KMS-11 (cell line): ENCODE measurements at regions not wholly inside any gene's neighbourhood (a gene's known extent, or its start where the extent isn't known, plus 50 kb on each side); places are given as distances from the start of the nearest gene placed in this dataset.

Experiments
- H2AFZ ChIP-seq: fragments of 200-600 bp; sonication (generic); 2 replicates; pipeline ENCODE4 v1.6.1; 2016; ENCODE audit warnings: antibody characterized with exemption, mixed run types, low read depth
- H3K27ac ChIP-seq: fragments of 200-600 bp; sonication (generic); 2 replicates; pipeline ENCODE4 v1.6.1; 2016; ENCODE audit warnings: mild to moderate bottlenecking, mixed run types
- H3K27me3 ChIP-seq: fragments of 200-600 bp; sonication (generic); 2 replicates; pipeline ENCODE4 v1.6.1; 2017; ENCODE audit warnings: mild to moderate bottlenecking, low read depth, mixed run types, moderate library complexity; ENCODE audit not compliant: insufficient read depth
- H3K36me3 ChIP-seq: fragments of 200-600 bp; sonication (generic); 2 replicates; pipeline ENCODE4 v1.6.1; 2017; ENCODE audit warnings: mild to moderate bottlenecking, mixed run types; ENCODE audit not compliant: insufficient read depth
- H3K4me1 ChIP-seq: fragments of 200-600 bp; sonication (generic); 2 replicates; pipeline ENCODE4 v1.6.1; 2016; ENCODE audit warnings: mild to moderate bottlenecking, low read depth, mixed run types; ENCODE audit not compliant: poor library complexity, severe bottlenecking
- H3K4me2 ChIP-seq: fragments of 200-600 bp; sonication (generic); 2 replicates; pipeline ENCODE4 v1.7.0; 2016; ENCODE audit warnings: mild to moderate bottlenecking, mixed run types
- H3K4me3 ChIP-seq: fragments of 200-600 bp; sonication (generic); IDR thresholded peaks from 2 replicates; pipeline ENCODE4 v1.6.1; 2017; ENCODE audit warnings: low read depth, low read length, mixed read lengths; ENCODE audit not compliant: insufficient read depth
- H3K79me2 ChIP-seq: fragments of 200-600 bp; sonication (generic); 2 replicates; pipeline ENCODE4 v1.6.1; 2016; ENCODE audit warnings: low read depth, mixed run types; ENCODE audit not compliant: insufficient read depth
- H3K9ac ChIP-seq: fragments of 200-600 bp; sonication (generic); 2 replicates; pipeline ENCODE4 v1.6.1; 2016; ENCODE audit warnings: mild to moderate bottlenecking, mixed run types
- H4K20me1 ChIP-seq: fragments of 200-600 bp; sonication (generic); 2 replicates; pipeline ENCODE4 v1.6.1; 2016; ENCODE audit warnings: mild to moderate bottlenecking, mixed run types; ENCODE audit not compliant: insufficient read depth
- TF ChIP-seq, protein P1 (sequence below): fragments of 200-600 bp; sonication (generic); conservative IDR thresholded peaks from 2 replicates; pipeline ENCODE4 v1.6.1; 2017; ENCODE audit warnings: low read depth, mild to moderate bottlenecking, antibody characterized with exemption, low read length, moderate library complexity, mixed read lengths

- TF ChIP-seq, protein P1, sequence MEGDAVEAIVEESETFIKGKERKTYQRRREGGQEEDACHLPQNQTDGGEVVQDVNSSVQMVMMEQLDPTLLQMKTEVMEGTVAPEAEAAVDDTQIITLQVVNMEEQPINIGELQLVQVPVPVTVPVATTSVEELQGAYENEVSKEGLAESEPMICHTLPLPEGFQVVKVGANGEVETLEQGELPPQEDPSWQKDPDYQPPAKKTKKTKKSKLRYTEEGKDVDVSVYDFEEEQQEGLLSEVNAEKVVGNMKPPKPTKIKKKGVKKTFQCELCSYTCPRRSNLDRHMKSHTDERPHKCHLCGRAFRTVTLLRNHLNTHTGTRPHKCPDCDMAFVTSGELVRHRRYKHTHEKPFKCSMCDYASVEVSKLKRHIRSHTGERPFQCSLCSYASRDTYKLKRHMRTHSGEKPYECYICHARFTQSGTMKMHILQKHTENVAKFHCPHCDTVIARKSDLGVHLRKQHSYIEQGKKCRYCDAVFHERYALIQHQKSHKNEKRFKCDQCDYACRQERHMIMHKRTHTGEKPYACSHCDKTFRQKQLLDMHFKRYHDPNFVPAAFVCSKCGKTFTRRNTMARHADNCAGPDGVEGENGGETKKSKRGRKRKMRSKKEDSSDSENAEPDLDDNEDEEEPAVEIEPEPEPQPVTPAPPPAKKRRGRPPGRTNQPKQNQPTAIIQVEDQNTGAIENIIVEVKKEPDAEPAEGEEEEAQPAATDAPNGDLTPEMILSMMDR, result no peak
- H3K4me2 ChIP-seq, result no peak overlapping the region
- no peaks in the 10 kb centered on the region for H3K4me1 ChIP-seq
- no peak overlapping the region for H3K27ac ChIP-seq
- H4K20me1 ChIP-seq, result no peaks in the 10 kb centered on the region
- no peaks in the 10 kb centered on the region for H3K79me2 ChIP-seq
- H3K4me3 ChIP-seq, result no peak overlapping the region
- H3K9ac ChIP-seq, result no peak overlapping the region
- H3K36me3 ChIP-seq, result no peaks in the 10 kb centered on the region
- no peaks in the 10 kb centered on the region for H3K27me3 ChIP-seq
- H2AFZ ChIP-seq, result no peak overlapping the region
These were observed 704.4 kb upstream of the CELF2 start for GRCh38 chr10:10313149-10313835.

GRCh38 chr10:10314626-10315025, 703.0 kb upstream of the CELF2 start:
- Histone ChIP-seq H3K27me3 (no peaks in the 10 kb centered on the region), H3K36me3 (no peaks in the 10 kb centered on the region), H3K9ac (no peak overlapping the region), H2AFZ (no peak overlapping the region), H3K4me2 (no peak overlapping the region), H3K4me1 (no peaks in the 10 kb centered on the region), H3K4me3 (no peak overlapping the region), H3K27ac (no peak overlapping the region), H4K20me1 (no peaks in the 10 kb centered on the region), H3K79me2 (no peaks in the 10 kb centered on the region)
- TF ChIP-seq, protein P1, result no peak

- Histone ChIP-seq H4K20me1 (no peaks in the 10 kb centered on the region), H3K9ac (no peak overlapping the region), H3K4me3 (no peak overlapping the region), H3K4me2 (no peak overlapping the region), H3K27ac (no peak overlapping the region), H3K79me2 (no peaks in the 10 kb centered on the region), H3K36me3 (no peaks in the 10 kb centered on the region), H3K4me1 (no peaks in the 10 kb centered on the region), H2AFZ (no peak overlapping the region), H3K27me3 (no peaks in the 10 kb centered on the region)
- TF ChIP-seq, protein P1, result no peak
These were observed 701.7 kb upstream of the CELF2 start for GRCh38 chr10:10315989-10316388.

DNA sequence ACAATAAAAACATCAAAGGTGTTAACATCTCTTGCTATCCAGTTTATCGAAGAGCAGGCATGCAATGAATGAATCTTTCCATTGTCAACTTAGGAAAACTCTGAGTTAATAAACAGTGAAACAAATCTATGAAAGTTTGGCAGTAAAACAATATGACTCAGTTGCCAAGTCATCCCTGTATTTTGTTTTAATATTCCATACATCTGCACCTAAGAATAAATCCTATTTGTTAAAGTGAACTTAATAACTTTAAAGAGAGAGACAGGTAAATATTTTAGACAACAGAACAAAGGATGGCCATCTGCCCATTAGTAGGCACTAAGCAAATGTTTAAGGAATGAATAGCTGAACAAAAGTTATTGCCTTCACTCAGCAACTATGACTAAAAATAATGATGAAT, 700.5 kb upstream of the CELF2 start:
- TF ChIP-seq, protein P1, result no peak
- H2AFZ ChIP-seq, result no peak overlapping the region

More for the DNA sequence above, 700.5 kb upstream of the CELF2 start:
- H3K27ac ChIP-seq, result no peak overlapping the region
- no peaks in the 10 kb centered on the region for H4K20me1 ChIP-seq
- no peaks in the 10 kb centered on the region for H3K36me3 ChIP-seq
- no peaks in the 10 kb centered on the region for H3K4me1 ChIP-seq
- no peak overlapping the region for H3K4me3 ChIP-seq
- no peak overlapping the region for H3K9ac ChIP-seq
- H3K27me3 ChIP-seq, result no peaks in the 10 kb centered on the region
- no peak overlapping the region for H3K4me2 ChIP-seq
- H3K79me2 ChIP-seq, result no peaks in the 10 kb centered on the region
